GM19395 (cell line): ENCODE measurements at regions not wholly inside any gene's neighbourhood (a gene's known extent, or its start where the extent isn't known, plus 50 kb on each side); places are given as distances from the start of the nearest gene placed in this dataset.

Experiments
- ATAC-seq: cut with Tn5 transposase; IDR thresholded peaks from one replicate; pipeline ENCODE4 v1.9.1; 2021; ENCODE audit warnings: mild to moderate bottlenecking, moderate library complexity; ENCODE audit not compliant: unreplicated experiment

DNA sequence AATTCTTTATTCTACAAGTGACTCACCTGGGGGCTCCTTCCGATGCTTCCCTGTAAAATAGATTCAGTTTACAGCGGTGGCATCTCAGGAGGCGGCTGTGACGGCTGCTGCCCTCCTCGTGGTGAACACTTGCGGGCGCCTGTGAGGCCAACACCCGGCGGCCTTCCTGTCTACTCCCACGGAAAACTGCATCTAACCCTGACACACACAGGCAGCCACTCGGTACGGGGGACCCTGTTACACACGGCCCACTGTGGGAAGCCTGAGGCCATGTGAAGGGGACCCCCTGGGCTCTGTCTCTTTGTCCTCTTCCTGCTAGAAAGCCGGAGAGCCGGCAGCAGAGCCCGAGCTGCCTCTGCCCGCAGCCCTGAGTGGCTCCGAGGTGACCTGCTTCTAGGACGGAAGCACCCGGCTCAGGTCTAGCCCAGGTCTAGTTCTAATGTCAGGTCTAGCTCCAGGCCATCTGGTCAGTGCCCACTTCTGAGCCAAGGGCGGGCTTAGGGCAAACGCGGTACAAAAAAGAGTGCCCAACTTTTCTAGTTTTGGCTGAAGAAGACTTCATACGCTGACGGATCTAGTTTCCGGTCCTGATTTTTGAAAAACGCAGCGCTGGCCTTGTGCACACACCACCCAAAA is 159.4 kb downstream of the ENGASE start:
- no peak for ATAC-seq

DNA sequence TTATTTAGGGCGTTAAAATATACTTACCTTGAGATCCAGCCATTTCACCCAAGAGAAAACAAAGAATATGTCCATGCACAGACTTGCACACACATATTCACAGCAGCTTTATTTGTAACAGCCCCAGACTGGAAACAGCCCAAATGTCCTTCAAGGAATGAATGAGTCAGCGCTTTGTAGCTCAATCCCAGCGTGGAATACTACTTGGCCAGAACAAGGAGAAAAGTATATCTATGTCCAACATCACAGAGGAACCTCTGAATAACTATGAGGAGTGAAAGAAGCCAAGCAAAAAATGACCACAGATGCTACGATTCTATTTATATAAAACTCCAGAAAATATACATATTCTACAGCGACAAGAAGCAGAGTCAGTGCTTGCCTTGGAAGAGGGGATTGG is 158.3 kb downstream of the ENGASE start:
- no peak for ATAC-seq

DNA sequence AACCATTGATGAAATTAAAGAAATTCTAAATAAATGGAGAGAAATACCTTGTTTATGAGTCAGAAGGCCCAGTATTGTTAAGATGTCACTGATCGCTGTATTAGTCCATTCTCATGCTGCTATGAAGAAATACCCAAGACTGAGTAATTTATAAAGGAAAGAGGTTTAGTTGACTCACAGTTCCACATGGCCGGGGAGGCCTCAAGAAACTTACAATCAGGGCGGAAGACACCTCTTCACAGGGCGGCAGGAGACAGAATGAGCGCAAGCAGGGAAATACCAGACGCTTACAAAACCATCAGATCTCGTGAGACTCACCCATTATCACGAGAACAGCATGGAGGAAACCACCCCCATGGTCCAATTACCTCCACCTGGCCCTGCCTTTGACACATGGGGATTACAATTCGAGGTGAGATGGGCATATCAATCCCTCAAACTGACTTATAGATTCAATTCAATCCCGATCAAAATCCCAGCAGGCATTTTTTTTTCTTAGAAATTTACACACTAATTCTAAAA is 157.2 kb downstream of the ENGASE start:
- no peak for ATAC-seq

DNA sequence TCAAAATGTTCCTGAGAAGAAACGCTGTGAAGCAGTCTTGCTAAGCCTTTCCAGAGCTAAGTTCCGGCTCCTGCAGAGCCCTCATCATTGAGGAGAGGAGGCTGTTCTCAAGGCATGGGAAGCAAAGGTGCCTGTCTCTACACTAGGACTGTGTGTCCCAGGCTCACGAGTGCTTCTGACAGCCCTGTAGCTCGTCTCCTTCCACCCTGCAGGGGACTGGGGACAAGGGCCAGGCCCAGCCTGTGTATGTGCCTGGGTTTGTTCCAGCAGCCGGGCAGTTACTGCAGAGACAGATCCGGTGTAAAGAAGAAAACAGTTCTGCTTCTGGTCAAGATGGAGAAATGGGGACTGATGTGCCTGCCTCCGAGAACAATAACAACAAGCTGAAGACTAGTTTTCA is 156.0 kb downstream of the ENGASE start:
- no peak for ATAC-seq

DNA sequence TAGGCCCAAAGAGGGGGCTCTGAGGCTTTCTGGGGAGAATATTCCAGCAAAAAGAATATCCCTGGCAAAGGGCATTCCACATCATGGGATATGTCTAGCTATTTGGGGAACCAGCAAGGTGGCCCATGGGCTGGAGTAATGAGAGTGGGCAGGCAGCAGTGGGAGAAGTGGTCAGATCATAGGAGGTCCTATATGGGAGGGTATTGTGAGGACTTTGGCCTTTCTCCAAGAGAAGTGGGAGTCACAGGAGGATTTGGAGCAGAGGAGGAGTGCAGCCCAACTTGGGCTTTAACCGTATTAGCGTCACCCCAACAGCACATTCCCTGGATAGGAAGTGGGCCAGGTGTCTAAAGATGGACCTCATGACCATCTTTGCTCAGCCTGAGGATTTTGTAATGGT is 151.4 kb downstream of the ENGASE start:
- ATAC-seq, result no peak

DNA sequence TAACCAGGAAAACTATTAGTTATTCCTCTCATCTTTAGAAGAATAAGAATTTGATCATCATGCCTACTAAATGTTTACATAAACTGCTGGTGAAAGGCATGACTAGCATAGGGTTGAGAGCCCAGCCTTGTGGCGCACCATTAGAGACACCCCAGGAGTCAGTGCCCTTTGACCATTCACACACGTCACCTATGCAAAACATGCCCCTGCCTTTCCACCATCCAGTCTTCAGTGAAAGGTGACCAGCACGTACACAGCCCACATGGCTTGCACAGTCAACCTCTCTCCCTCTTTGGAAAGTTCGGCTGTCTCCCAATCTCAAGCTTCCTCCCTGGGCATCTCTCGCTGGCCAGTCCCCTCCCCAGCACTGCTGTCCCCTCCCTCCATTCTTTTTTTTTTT is 150.3 kb downstream of the ENGASE start:
- ATAC-seq, result no peak

DNA sequence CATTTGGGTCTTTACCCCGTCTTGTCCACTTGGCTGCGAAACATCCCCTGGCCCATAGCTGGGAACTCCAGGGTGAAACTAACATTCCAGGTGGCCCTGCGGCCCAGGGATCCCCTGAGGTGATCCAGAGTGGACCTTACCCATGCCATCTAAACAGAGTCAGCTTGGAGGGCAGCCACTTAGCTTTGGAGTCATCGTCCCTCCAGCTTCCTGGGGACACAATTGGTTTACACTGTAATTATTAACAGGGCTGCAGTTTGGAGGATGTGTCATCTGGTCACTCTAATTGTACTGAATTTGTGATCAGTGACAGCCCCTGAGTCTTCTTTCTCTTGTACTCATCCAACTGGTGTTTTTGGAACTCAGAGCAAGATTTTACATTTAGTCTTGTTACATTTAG is 149.9 kb downstream of the ENGASE start:
- ATAC-seq, result no peak

DNA sequence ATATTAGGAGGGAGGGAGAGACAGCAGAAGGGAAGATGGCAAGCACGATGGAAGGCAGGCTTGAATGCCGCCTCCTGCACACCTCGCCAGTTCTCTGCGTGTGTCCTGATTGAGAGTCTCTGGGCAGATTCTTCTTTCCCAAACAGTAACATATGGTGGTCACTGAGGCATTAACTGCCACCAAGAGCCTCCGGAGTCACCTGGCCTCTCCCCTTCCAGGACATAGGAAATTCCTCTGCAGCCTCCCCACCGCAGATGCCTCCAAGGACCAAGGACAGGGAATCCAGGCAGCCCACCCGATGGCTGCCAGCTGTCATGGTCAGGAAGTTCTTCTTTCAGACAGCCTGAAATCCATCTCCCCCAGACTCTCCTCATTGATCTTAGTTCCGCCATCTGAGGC is 149.3 kb downstream of the ENGASE start:
- no peak for ATAC-seq

DNA sequence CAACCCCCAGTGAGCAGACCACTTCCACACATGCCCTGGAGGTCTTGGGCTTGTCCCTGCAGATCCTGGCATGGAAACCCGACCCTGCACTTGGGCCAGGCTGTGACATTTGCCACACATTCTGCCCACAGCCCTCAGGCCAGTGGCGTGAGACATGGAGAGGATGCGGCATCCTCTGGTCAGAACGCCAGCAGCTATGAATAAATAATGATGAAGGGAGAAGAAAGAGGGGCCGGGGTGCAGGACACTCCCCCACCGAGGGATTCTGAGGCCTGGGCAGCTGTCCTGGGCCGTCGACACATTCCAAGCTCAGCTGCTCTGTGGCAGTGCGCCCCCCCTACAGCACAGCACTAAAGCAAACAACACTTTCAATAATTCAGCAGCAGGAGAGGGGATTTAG is 148.8 kb downstream of the ENGASE start:
- ATAC-seq, result no peak

DNA sequence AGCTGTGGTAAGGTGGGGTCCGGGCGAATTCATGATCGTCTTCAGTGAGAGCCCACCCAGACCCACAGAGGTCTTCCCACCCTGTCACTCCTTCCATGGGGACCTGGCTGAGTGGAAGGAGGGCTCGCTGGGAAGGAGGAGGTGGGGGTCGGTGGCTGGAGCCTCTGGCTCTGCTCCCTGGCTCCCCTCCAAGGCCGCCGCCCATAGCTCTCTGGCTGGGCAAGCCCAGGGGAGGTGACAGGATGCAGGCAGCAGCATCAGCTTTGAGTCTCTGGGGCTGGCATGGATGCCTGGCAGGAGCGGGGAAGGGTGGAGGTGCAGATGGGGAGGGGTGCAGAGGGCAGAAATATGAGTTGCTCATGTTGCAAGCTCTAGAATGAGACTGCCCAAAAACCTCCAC is 147.0 kb downstream of the ENGASE start:
- no peak for ATAC-seq

DNA sequence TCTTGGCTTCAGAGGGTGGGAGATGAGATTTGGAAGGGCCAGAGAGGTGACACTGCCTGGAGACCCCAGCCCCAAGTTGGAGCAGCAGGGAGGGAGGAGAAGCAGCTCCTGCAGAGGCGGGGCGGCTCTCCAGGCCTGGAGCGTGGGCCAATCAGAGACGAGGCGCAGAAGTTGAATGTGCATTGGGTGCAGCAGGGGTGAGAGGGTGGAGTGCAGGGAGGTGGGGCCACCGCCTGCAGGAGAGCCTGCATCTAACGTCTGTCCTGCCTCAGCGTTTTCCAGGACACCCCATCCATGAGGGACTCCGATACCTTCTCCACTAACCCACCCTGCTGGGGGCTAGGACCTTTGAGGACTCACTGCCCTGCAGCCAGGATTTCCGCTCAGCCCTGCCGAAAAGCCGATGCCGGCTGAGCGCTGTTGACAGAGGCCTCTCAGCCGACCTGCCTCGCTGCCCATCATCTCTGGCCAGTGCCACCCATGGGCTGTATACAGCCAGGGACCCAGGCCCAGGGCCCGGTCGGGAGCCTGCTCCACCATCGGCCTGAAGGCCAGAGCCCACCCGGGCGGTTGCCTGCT is 146.2 kb downstream of the ENGASE start:
- ATAC-seq, result no peak

DNA sequence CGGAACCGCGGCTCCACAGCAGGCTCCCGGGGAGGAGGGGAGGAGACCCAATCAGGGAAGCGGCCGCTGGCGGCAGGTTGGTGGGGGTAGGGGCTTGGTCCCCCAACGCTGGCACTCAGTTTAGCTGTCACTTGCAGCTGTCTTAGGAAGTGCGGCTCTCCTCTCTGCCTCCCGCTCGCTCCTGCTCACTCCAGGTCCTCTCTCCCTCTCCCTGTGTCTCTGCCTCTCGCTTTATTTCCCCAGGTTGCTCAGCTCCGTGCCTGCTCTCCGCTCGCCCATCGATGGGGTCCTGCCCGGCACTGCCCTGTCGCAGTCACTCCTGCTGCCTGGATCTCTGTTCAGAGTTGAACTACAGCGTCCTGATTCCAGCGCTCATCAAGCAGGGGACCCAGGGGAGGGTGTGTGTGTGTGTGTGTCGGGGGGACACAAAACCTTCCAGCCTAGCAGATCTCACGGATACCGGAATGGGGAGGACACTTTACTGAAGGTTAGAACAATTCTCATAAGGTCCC is 145.6 kb downstream of the ENGASE start:
- no peak for ATAC-seq

DNA sequence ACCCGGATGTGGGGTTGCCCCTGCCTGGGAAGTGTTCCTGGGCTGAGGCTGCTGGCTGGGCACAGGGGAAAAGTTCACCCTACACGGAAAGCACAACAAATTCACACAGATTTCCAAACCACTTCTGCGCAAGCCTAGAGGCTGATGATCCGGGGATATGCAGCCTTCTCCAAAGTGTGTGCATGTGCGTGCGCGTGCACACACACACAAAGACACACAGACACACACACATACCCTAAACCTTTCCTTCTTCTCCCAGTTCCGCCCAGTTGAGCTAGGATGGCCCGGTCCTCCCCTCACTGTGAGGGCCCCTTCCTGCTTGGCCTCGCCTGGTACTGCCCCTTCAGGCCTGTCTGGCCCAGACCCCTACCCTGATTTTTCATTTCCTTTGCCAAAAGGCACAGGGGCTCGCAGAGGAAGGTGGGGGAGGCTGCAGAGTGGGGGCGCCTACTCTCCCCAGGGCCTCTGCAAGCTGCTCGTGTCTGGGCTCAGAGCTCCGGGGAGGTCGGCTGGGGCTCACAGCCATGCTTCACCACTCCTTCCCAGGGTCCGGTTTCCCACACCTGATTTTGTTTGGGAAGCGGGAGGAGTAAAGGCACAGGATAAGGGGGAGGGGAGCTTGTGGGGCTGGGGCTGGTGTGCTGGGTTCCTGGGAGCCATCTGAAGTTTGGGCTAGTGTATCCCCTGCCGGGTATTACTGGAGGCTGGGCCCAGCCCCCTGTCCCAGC is 144.7 kb downstream of the ENGASE start:
- ATAC-seq, result no peak

DNA sequence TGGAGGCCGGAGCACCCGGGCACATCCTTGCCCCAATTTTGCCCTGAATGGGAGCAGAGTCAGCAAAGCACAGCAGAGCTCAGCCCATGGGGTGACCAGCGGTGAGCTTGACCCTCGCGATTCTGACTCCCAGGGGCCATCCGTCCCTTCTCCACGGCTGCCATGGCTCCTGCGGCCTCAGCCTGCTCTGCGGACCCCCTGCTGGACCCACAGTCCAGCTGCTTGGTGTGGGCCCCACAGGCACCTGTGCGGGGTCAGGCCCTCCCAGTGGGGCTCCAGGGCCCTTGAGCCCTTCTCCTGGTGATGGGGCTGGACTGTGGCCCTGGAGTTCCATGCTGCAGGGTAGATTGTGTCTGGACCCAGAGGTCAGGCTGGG is 144.2 kb downstream of the ENGASE start:
- no peak for ATAC-seq

DNA sequence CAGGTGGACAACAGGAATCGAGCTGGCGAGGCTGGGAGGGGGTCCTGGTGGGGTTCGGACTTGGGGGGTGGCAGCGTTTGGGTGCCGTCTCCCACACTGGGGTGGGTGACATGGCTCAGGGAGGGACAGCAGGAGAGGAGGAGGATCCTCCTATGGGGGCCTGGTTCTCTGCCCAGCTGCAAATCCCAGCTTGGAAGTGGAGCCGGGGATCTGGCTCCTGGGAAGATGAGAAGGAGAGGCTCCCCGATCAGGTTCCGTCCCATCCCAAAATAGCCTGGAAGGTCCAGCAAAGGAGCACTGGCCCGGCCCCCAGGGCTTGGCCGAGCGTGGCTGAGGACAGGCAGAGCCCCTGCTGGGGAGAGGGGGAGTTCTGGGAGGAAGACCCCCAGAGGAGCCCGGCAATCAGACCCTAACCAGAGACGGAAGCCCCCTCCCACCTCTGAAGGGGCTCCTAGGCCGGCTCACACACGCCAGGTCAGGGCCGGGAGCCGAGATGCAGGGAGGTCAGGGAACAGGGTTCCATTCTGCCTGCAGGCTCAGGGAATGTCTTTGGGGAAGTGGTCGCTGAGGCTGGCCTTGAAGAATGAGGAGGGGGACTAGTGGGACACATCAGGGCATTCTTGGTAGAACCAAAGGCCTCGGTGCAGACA is 143.7 kb downstream of the ENGASE start:
- ATAC-seq, result no peak

DNA sequence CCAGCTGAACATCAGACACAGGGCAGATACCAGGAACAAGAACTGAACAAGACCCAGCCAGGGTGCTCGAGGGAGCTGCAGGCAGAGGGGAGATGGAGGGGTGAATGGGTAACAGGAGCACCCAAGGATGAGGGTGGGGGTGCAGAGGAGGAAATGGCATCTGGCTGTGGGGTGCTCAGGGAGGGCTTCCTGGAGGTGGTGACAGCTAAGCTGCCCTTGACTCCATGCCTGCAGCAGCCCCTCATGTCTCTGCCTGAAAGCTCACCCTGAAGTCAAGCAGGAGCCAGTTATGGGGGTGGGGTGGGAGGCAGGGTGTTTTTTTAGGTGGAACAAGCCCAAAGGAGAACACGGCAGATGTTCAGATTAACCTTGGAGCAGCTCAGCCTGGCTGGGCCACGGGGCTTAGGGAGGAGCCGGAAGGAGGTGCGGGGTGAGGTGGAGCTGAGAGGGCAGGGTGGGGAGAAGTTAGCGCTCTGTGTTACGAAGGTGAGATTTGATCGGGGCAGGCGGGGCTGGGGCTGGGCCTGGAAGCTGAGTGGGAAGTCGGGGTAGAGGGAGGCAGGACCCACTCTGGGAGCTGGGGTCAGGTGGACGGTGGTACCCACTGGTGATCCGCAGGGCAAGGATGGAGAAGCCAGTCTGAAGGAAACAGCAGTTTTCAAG is 143.0 kb downstream of the ENGASE start:
- no peak for ATAC-seq

DNA sequence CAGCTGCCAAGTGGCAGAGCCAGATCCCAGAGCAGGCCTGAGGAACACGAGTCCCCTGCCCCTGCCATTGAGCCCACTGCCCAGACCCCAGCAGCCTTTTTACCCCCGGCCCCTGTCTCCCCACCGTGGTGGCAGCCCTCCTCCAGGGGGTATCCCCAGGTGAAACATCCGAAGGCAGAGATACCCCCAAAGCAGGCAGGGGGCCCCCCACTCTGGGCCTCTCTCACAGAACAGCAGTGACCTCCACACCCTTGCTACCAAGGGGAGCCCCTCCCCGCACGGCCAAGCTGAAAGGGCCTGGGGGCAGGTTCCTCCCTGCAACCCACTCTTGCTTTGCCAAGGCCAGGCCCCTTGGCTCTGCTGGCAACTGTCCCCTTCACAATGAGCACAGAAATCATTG is 142.2 kb downstream of the ENGASE start:
- no peak for ATAC-seq

DNA sequence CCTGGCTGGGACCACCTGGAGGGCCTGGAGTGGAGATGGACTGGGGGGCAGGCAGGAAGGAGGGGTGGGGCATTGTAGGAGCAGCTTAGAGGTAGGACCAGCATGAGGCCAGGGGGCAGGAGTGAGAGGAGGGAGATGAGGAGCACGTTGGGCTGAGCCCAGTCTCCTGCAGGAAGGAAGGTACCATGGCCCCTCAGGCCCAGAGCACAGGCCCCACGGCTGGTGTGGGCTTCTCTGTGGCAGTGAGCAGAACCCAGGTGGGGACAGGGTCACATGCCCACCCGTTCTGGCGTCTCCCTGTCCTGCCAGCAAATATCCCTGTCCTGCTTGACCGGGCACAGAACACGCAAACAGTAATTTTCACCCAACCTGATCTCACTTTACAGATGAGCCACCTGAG is 141.8 kb downstream of the ENGASE start:
- no peak for ATAC-seq

DNA sequence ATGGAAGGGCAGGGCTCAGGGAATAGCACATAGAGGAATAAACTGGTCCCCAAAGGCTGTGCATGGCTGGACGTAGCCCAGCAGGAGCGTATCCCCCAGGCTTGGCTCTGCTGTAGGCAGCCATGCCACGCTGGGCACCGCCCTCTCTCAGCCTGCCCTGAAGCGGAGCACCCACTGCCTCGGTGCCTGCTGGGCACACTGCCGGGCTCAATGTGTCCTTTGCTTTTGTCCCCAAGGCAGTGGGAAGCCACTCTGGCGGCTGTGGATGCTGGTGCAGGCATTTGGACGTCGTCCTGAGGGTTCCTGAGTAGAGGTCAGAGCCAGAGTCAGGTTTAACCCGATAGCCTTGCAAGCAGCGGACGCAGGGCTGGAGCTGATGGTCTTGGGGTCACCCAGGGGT is 141.0 kb downstream of the ENGASE start:
- ATAC-seq, result no peak

DNA sequence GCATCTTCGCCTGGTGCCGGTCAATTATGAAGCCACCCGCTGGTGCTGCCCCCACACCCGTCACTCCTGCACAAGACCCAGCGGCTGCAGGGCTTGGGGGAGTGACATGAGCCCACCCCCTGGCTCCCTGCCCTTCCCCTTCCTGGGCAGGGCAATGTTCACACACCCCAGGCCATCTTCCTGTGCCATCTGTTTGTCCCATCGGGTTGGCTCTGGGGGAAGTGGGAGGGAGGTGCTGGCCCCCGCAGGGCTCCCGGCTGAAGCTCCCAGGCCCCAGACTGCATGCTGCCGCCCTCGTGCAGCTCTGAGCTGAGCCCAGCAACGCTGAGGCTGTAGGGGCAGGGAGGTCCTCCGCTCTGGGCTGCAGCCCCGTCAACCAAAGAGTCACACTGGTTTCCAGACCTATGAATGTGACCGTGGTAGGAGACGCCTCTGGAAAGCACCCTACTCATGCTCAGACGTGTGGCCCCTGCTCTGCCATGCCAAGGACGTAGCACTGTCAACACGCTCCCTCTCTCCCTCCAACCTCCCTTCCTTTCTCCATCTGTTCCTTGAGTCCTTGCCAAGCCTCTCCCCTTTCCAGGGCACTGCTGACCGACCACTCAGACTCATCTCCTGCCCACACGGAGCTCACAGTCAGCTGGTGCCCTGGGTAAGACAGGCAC is 140.4 kb downstream of the ENGASE start:
- ATAC-seq, result no peak

DNA sequence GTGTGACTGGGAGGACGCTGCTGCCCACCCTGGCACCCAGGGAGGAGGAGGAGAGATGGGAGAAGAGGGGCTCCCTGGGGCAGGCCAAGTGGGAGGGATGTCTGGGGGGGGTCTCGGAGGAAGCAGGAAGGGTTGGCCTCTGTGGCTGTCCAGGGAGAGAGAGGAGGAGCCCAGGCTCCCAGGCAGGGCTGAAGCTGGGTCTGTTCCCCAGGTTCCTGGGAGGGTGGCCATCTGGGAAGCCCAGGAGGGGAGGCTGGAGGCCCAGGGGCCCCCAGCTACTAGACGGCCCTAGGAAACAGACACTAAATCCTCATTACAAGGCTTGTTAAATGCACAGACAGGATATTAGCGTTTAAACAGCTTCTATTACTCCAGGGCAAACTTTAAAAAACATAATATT is 139.8 kb downstream of the ENGASE start:
- ATAC-seq, result no peak
